Fibroblast of mammary gland (primary cell): ENCODE measurements at regions not wholly inside any gene's neighbourhood (a gene's known extent, or its start where the extent isn't known, plus 50 kb on each side); places are given as distances from the start of the nearest gene placed in this dataset.
A peak's percentile ranks its signal among the peaks of the same experiment; 100 is the strongest.

ENCODE experiments used
- DNase-seq: peaks from one replicate; pipeline ENCODE4 v3.0.0-alpha.2; 2010; ENCODE audit warnings: low read depth
- H3K4me3 ChIP-seq: 2 replicates; pipeline ENCODE4 v1.5.1; 2011; ENCODE audit warnings: low read depth, mild to moderate bottlenecking, low read length, moderate library complexity; ENCODE audit not compliant: control insufficient read depth
- TF ChIP-seq, protein P1 (sequence below): conservative IDR thresholded peaks from 2 replicates; pipeline ENCODE4 v1.5.1; 2011; ENCODE audit warnings: low read depth, low read length, inconsistent platforms; ENCODE audit not compliant: control insufficient read depth, insufficient read depth

DNA sequence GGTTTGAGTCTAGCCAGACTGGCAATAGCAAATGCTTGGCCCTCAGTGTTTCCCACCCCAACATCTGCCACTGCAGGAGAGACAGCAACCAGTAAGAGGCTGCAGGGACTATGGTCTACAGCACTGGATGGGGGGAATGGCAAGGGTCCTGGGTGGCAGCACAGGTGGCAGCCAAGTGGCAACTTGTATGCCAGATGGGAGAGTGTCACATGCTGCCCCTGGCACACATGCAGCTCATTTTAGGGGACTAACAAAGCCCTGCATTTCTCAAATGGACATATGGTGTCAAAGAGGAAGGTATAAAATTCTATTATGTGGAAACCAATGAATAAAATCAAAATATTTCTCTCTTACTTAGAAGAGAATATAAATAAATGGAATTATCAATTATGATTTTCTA is 298.7 kb upstream of the MARCKS start:
- H3K4me3 ChIP-seq = no peak overlapping the region
- DNase-seq = no peak
- TF ChIP-seq, protein P1, sequence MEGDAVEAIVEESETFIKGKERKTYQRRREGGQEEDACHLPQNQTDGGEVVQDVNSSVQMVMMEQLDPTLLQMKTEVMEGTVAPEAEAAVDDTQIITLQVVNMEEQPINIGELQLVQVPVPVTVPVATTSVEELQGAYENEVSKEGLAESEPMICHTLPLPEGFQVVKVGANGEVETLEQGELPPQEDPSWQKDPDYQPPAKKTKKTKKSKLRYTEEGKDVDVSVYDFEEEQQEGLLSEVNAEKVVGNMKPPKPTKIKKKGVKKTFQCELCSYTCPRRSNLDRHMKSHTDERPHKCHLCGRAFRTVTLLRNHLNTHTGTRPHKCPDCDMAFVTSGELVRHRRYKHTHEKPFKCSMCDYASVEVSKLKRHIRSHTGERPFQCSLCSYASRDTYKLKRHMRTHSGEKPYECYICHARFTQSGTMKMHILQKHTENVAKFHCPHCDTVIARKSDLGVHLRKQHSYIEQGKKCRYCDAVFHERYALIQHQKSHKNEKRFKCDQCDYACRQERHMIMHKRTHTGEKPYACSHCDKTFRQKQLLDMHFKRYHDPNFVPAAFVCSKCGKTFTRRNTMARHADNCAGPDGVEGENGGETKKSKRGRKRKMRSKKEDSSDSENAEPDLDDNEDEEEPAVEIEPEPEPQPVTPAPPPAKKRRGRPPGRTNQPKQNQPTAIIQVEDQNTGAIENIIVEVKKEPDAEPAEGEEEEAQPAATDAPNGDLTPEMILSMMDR = no peak

DNA sequence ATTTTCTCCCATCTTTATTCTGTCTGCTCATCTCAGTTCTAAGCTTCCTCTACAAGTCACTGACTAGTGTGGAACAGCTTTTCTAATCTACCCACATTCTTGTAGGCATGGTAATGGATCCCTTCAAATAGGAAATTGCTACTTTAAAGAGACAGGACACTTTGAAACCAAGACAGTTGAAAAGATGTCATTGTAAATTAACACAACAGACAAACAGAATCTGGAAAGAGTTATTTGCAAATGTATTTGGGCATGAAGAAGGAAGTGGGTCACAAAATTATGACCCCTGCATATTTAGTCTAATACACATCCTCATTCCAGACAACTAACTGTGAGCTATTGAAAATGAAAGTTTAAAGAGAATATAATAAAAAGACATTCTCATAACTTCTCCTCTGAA is 298.2 kb upstream of the MARCKS start:
- H3K4me3 ChIP-seq = no peak overlapping the region
- TF ChIP-seq, protein P1 = no peak
- peak; percentile 40 for DNase-seq

DNA sequence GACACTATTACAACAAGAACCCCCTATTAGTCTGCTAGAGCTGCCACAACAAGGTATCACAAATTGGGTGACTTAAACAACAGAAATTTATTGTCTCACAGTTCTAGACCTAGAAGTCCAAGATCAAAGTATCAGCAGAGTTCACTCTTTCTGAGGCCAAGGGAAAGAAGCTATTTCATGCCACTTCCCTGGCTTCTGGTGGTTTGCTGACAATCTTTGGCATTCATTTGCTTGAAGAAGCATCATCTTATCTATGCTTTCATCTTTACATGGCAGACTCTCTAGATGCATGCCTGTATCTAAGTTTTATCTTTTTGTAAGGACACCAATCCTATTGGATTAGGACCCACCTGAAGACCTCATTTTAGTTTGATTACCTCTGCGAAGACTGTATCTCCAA is 296.8 kb upstream of the MARCKS start:
- TF ChIP-seq, protein P1 = no peak
- no peak for DNase-seq
- H3K4me3 ChIP-seq = no peak overlapping the region

DNA sequence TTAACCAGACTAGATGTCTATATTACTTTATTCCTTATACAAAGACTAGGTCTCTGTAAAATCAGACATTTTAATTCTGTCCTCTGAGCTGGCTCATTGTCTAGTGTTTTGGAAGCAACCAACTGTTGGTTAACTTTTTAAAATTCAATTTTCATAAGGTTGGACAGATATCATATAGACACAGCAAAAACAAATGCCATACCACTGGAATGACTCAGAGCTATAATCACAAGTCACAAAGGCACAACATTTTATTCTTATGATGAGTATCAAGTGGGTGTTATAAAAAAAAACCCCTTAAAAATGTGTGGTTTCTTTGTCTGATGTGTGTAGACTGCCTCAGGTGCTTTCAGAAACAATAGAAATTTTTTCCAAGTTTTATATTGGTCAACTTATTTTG is 296.2 kb upstream of the MARCKS start:
- peak; percentile 58 for DNase-seq
- TF ChIP-seq, protein P1 = no peak

DNA sequence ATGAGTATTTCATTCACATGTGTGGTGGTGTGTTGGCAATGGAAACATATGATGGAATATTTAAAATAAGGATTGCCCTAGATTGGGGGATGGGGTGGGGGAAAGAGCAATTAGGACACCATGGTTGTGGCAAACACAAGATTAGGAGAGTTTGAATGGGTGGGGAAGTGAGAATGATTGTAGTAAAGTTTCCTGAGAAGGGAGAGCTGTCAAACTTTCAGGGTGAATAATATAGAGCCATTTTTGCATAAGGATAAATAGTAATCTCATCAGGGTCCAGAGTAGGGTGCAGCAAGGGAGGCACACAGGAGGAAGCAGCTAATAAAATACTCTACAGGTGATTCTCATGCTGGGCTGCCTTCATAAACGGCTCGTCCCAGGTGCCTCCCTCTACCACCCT is 294.9 kb upstream of the MARCKS start:
- no peak for DNase-seq
- TF ChIP-seq, protein P1 = no peak
- no peak overlapping the region for H3K4me3 ChIP-seq

More for the DNA sequence above, 296.2 kb upstream of the MARCKS start:
- no peak overlapping the region for H3K4me3 ChIP-seq

DNA sequence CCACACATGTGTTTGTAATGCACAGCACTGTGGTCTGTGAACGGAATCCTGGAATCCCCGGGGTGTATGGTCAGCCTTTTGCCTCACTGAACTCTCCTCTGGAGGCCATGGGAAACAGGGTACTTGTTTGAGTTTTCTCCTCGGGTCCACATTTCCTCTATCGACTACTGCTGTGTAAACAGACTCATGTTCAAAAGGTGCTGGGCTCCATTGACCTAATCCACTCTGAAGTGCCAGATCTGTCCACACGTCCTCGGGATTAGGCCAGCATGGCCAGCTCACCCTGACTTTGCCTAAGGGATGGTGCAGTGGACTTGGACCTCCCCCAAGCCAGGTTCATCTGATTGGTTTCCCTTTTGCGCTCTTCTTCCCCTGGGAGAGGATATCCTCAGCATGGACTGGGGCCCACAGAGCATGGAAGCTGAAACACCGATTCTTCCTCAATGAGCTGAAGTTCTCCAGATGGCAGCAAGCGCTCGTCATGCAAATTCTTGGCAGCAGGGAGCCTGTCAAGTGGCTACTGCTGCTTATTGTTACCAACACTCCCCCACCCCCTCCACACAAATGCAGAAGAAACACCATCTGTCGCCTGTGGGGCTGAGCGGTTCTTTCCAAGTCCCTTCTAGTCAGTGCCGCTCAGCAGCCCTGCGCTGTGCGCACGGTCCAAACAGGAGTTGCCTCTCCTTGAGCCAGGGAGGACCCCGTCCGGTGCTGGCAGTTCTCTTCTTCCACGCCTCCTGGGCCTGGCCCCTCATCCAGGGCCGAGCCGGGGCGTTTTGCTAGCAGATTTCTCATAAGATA is 292.6 kb upstream of the MARCKS start:
- H3K4me3 ChIP-seq = no peak overlapping the region
- peak; percentile 98 for DNase-seq
- TF ChIP-seq, protein P1 = no peak

DNA sequence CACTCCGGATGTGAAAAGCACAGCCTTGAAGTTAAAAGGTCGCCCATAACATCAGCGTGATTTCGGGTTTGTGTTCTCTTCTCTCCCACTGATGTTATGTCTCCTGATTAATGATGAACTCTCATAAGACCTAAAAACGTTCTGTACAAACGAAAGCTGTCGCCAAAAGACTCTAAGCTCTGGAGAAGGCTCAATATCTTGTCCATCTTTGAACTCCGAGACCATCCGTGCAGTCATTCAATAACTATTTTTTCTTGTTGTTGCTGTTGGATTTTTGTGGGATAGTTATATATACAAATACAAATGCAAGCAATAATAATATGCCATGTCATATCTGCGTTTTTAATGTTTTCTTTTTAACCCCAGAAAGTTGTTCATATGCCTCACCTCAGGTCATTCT is 291.8 kb upstream of the MARCKS start:
- H3K4me3 ChIP-seq = no peak overlapping the region
- TF ChIP-seq, protein P1 = no peak
- no peak for DNase-seq
